ENCODE measurements at regions not wholly inside any gene's neighbourhood (a gene's known extent, or its start where the extent isn't known, plus 50 kb on each side); places are given as distances from the start of the nearest gene placed in this dataset.
"Not testable (repeated sequence)": the region's sequence is repeated elsewhere in the genome, so short reads cannot be mapped to it uniquely, and the experiment has no call there.

DNA sequence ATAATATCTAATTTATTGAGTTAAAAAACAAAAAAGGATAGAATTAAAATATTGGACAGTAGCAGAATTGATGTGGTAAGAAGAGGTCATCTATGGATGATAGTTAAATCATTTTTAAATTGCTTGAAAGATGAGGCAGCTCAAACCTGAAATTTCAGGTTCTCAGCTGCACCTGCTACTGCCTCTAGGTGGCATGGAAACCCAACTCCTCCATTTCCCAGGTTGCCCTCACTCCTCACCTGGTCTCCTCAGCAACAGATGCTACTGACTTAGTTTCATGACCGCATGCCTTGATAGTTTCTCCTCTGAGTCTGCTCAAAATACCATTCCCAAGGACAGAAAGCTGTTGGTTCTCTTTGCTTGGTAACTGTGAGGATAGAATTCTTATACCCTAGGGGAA lies 148.1 kb downstream of the ABHD5 start:
- DNase-seq, result peak; percentile 15

- DNase-seq, result no peak
These were observed 152.6 kb downstream of the ABHD5 start for GRCh38 chr3:43843386-43843785.

DNA sequence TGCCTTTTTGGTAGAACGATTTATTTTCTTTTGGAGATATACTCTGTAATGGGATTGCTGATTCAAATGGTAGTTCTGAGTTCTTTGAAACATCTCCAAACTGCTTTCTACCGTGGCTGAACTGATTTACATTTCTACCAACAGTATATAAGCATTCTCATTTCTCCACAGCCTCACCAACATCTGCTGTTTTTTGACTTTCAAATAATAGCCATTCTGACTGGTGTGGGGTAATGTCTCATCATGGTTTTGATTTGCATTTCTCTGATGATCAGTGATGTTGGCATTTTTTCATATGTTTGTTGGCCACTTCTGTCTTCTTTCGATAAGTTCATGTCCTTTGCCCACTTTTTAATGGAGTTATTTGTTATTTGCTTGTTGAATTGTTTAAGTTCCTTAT lies 154.0 kb downstream of the ABHD5 start:
- DNase-seq, result no peak

DNA sequence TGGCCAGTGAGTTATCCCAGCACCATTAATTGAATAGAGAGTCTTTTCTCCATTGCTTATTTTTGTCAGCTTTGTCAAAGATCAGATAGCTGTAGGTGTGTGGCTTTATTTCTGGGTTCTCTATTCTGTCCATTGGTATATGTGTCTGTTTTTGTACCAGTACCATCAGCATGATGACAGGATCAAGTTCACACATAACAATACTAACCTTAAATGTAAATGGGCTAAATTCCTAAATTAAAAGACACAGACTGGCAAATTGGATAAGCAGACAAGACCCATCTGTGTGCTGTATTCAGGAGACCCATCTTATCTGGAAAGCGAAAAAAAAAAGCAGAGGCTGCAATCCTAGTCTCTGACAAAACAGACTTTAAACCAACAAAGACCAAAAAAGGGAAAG lies 154.8 kb downstream of the ABHD5 start:
- DNase-seq, result not testable (repeated sequence)

DNA sequence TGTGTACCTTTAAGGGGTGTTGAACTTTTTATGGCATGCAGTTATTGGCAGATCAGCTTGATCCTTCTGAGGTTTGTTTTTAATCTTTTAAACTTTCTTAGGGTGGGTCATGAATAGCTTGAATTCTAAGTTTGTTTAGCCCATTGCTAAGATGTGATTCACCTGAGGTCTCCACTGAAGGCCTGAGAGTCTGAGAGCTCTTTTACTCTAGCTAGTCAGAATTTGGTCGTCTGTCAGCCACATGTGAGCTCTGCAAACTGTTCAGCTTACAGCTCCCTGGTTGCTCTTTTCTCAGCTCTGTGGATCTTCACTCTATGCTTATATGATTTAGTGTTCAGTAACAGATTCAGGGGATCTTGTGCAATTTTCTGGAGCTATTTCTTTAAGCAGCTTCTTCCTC lies 161.3 kb downstream of the ABHD5 start:
- DNase-seq, result no peak

DNA sequence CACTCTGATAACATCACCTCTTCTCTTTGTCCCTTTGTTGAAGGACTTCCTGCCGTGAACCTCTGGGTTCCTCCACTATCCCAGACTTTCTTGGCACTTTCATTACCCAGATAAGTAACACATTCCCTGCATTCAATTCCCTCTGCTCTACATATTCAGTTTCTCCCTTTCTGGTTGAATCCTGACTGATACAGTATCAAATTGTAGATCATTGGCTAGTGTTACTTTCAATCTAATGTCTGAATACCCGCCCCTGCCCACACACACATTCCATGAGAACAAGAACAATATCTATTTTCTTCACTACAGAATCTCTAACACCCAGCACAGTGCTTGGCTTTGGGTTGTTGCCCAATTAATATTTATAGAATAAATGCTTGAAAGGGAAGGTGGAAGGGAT lies 163.5 kb downstream of the ABHD5 start:
- DNase-seq, result no peak

GRCh38 chr3:43854916-43855315 lies 164.2 kb downstream of the ABHD5 start:
- no peak for DNase-seq

- peak; percentile 75 for DNase-seq
These were observed 165.0 kb downstream of the ABHD5 start for GRCh38 chr3:43855674-43856299.

DNA sequence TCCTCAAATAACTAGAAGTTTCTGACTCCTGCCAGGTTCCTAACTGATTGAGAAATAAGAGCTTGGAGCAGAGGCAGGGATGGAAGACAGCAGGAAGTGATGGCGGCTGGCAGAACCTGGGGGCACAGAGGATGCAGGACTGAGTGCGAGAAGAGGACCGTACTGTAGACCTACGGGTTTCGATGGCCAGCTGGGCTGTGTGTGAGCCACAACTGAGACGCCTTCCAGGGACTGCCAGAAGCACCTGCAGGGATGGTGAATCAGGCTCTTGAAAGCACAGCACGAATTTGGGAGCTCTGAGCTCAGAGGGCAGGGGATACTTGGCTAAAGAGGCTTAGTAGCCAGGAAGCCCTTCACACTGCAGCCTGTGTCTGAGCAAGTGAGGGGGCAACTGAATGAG lies 165.6 kb downstream of the ABHD5 start:
- DNase-seq, result peak; percentile 6

GRCh38 chr3:43856761-43857160 lies 166.0 kb downstream of the ABHD5 start:
- no peak for DNase-seq

- DNase-seq, result no peak
These were observed 166.9 kb downstream of the ABHD5 start for GRCh38 chr3:43857361-43858293.

- DNase-seq, result no peak
These were observed 167.6 kb downstream of the ABHD5 start for GRCh38 chr3:43858294-43858701.

DNA sequence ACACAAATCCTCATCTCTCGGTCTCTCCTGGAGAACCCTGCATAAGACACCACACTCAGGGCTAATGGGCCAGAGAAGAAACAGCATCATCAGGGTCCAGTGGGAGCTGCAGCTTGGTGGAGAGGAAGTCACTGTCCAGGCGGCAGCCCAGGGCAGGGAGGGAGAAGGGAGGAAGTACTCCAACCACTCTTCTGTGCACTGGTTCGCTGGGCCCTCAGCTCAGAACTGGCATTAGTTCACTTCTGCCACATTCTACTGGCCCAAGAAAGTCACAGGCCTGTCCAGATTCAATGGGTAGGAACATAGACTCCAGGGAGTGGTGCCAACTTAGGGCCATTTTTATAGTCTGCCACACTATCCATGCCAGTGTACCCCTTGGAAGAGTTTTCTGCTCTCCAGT lies 169.0 kb downstream of the ABHD5 start:
- DNase-seq, result no peak

- no peak for DNase-seq
These were observed 170.9 kb downstream of the ABHD5 start for GRCh38 chr3:43861635-43862034.

DNA sequence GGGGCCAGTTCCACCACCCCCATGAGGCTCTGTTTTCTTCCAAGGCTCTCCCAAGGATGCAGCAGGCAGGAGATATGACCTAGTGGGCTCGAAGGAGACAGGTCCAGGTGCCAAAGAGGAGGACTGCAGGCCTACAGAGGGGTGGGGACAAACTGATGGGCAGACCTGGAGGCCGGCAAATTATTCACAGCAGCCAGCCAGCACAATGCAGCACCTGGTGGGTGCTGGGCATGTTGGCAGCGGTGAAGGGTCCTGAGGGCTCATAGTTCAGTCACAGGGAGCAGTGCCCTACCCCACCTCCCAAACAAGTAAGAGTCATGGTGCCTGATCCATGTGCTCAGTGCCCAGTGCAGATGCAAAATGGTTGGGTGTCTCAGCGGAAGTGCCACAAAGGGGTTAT lies 171.7 kb downstream of the ABHD5 start:
- DNase-seq, result no peak

- DNase-seq, result no peak
These were observed 172.5 kb downstream of the ABHD5 start for GRCh38 chr3:43862992-43863805.

- no peak for DNase-seq
These were observed 173.5 kb downstream of the ABHD5 start for GRCh38 chr3:43863966-43864933.

DNA sequence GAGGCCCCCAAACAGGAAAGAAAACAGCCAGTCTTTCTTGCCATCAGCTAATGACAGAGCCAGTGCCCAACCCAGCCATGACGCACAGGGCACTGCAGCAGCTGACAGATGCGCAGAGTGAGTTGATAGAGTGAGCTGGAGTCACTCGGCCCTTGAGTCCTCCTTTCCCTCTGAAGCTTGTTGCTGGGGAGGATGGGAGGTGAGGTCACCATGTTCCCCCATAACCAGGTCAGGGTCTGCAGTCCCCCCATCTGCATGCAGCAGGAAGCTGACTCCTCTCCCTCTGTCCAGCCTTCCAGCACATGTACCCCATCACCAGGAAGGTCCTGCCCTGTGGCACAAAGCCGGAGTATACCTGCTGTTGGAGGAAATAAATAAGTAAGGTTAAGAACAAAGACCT lies 174.6 kb downstream of the ABHD5 start:
- no peak for DNase-seq

DNA sequence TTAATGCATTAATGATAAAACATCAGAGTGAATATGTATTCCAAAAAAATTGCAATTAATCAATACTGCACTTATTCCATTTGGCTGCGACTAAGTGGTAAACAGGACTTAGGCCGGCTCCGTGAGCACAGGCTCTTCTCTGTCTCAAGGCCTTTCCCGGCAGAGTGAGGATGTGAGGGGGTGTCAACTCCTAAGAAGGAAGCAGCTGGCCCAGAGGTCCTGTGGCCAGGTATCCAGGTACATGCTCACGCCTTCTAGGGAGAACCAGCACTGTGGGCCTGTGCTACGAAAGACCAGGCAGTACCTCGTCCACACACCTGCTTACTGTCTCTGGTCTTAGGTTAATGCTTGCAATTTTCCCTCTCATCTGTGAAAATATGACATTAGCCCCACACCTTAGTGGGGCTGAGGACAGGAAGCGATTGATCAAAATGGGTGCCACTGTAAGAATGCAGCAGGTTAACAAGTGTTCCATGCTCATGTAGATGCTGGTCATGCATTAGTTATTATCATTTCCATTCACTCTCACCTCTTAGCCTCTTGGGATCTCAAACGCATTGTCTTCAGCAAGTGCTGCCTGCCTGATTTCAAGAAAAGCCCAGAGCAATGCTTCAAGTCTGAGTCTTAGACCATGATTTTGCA lies 175.3 kb downstream of the ABHD5 start:
- DNase-seq, result no peak

DNA sequence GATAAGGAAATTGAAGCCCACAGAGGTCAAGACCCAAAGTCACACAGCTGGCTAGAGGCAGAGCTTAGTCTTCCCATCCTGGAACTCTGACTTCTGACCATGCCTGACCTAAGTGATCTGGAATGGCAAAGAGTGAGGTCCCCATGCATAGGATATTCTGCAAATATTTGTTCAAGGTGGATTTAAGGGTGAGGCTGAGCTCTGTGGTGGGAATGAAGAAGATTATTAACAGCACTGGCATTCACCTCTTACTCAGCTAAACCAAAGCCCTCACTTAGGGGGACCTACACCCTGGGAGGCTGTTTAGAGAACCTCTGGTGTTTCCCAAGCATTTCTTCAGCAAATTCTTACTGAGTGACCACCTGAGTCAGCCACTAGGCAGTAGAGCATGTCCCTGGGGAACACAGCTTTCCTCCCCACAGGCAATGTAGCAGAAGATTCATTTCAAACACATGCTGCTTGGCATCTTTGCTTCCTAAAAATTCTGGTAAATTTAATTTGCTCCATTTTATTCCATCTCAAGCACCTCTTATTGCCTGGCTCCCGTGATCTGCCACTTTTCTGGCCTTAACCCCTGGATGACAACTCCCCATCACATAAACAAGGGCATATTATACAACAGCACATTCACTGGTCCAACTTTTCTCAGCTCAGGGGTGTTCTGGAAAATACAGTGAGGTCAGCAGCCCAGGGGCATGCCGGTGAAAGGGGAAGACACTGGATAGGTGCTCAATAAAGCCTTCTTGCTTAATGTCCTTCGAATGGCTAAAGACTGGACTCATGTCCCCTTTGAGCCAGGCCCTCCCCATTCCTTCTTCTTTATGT lies 176.0 kb downstream of the ABHD5 start:
- DNase-seq, result no peak

All from RPMI8226 (cell line).